Suprapubic skin (tissue), 4 donors: ENCODE measurements at regions not wholly inside any gene's neighbourhood (a gene's known extent, or its start where the extent isn't known, plus 50 kb on each side); places are given as distances from the start of the nearest gene placed in this dataset.

ENCODE experiments used
- CTCF ChIP-seq, 2 donors: fragments of 200-600 bp in 1 of 2; fragments of 450-650 bp in 1 of 2; sonication (generic) in 1 of 2; IDR thresholded peaks; one replicate each; pipeline ENCODE4 v1.5.1; 2016 to 2019; ENCODE audit warnings: antibody characterized with exemption in 2 of 2, mild to moderate bottlenecking in 1 of 2, moderate library complexity in 1 of 2
- EP300 ChIP-seq: sonication (generic); formaldehyde crosslinking; IDR thresholded peaks from one replicate; pipeline ENCODE4 v1.6.1; 2017; ENCODE audit warnings: antibody characterized with exemption
- POLR2A ChIP-seq, 2 donors: fragments of 450-650 bp; IDR thresholded peaks; one replicate each; pipeline ENCODE4 v1.6.1; 2017; ENCODE audit warnings: antibody characterized with exemption in 2 of 2, mild to moderate bottlenecking in 2 of 2, moderate library complexity in 2 of 2
- POLR2AphosphoS5 ChIP-seq, 3 donors: sonication (generic); formaldehyde crosslinking; IDR thresholded peaks; one replicate each; pipeline ENCODE4 v1.6.1; 2017; ENCODE audit warnings: antibody characterized with exemption in 3 of 3

- TF ChIP-seq EP300: no peak
- no peak for TF ChIP-seq POLR2AphosphoS5 (IDR thresholded peaks at IDR 0.05)
- no peak for TF ChIP-seq CTCF (IDR thresholded peaks at IDR 0.05)
- TF ChIP-seq POLR2A (IDR thresholded peaks at IDR 0.05): no peak
These were observed 51.1 kb upstream of the LGALSL start for GRCh38 chr2:64402876-64403275.
